Pulmonary artery endothelial cell (primary cell): ENCODE measurements at regions not wholly inside any gene's neighbourhood (a gene's known extent, or its start where the extent isn't known, plus 50 kb on each side); places are given as distances from the start of the nearest gene placed in this dataset.

Experiments
- DNase-seq: peaks from one replicate; pipeline ENCODE4 v3.0.0-alpha.2; 2011; ENCODE audit warnings: low read depth, low spot score

DNA sequence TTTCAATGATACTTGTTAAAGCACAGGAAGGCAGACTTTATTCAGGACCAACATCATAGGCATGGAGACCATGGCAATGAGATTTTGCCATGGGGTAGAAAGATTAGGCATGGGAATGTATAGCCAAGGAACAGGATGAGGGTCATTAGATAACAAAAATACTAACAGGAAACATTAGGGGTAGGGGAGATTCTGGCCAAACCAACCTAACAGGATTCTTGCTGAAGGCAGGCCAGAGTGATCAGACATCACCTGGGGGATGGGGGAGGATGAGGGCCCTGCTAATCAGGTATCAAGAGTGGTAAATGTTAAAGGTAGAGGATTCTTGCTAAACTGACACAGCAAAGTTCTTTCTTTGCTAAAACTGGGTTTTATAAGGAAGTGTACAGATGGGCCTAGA, 481.8 kb downstream of the ETS1 start:
- DNase-seq: no peak

DNA sequence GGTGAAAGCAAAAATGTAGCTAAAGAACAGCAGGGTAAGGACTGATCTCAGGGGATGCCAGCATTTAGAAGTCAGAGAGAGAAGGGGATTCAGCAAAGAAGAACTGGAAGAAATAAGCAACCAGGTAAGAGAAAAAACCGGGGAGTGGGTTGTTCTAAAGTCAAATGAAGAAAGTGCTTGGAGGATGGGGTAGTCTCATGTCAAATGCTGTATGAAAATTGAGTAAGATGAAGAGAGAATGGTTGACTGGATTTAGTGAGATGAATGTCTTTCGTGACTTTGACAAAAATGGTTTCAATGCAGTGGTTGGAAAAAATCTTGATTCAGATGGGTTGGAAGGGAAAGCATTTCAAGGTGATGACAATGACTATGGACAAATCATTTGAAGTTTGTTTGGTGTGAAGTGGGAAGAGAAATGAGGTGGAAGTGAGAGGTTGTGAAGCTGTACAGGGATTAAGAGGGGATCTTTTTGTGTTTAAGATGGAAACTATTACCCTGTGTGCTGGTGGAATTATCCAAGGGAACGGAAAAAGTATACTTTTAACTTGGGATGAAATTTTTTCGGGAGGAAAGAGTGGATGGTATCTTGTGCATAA, 484.0 kb downstream of the ETS1 start:
- no peak for DNase-seq

DNA sequence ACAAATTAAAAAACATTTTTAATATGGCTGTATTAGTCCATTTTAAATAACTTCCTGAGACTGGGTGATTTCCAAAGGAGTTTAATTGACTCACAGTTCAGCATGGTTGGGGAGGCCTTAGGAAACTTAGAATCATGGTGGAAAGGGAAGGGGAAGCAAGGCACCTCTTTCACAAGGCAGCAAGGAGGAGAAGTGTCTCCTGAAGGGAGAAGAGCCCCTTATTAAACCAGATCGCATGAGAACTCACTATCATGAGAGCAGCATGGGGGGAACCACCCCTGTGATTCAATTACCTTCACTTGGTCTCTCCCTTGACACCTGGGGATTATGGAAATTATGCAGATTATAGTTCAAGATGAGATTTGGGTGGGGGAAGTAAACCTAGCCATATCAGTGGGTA, 488.6 kb downstream of the ETS1 start:
- DNase-seq: no peak

DNA sequence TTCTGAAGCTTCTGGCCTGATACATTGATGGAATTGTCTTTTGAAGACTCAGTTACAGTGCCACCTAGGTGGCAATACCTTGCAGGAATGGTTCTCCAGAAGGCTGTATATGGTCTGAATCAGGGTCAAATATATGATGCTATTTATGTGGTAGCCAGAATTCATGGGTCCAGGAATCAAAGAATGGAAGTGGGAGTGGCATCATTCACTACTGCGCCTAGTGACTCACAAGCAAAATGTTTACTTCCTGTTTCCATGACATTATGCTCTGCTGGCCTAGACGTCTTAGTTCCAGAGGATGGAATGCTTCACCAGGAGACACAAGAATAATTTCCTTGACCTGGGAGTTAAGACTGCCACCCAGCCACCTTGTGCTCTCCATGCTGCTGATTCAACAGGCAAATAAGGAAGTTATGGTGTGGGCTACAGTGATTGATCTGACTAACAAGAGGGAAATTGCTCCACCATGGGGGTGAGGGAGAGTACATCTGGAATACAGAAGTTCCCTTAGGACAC, 491.8 kb downstream of the ETS1 start:
- DNase-seq: peak; percentile 94

DNA sequence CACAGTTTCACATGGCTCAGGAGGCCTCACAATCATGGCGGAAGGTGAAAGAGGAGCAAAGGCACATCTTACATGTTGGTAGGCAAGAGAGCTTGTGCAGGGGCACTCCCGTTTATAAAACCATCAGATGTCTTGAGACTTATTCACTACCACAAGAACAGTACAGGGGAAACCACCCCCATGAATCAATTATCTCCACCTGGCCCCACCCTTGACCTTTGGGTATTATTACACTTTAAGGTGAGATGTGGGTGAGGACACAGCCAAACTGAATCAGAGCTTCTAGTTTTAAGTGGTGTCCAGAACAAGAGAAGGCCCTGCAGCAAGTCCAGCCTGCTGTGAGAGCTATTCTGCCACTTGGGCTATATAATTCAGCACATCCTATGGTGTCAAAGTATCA, 493.7 kb downstream of the ETS1 start:
- no peak for DNase-seq

DNA sequence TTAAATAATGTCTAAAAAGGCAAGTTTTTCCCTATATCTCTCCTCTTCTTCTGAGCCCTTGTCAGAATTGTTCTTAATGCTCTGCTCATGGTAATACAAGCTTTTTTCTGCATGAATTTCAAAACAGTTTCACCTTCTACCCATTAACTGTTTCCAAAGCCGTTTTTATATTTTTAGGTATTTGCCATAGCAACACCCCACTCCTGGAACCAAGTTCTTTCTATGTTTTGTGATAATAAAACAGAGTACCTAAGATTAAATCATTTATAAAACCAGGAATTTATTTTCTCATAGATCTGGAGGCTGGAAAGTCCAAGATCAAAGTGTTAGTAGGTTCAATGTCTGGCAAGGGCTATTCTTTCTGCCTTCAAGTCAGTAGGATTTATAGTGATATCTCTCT, 497.4 kb downstream of the ETS1 start:
- no peak for DNase-seq

DNA sequence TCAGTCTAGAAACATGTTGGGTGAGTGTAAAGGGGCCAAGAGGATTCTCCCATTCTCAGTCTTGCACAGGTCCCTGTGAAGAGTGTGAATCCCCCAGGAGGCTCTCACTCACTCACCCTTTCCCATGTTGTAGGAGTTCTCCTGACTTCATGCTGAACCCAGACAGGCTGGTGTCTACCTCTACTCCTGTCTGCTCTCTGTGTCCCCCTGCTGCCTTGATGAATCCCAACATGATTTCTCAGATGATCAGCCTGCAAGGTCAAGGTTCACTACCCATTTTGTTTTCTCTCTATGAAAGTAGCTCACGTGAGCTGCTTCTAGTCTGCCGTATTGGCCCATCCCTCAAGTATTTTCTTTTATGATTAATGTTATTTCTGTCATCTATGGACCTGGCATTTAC, 500.6 kb downstream of the ETS1 start:
- DNase-seq: no peak

DNA sequence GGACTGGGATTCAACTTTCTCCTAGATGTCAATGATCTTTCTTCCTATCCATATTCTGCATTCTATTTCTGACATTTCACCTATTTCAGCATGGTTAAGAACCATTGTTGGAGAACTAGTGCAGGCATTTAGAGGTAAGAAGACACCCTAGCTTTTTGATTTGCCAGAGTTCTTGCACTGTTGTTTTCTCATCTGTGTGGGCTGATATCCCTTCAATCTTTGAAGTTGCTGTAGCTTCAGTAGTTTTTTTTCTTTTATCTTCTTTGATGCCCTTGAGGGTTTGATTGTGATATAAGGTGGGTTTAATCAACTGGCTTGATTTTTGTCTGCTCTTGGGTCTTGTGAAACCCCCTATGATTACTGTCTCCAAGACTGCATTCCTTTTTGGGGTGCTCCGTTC, 502.1 kb downstream of the ETS1 start:
- DNase-seq: no peak

DNA sequence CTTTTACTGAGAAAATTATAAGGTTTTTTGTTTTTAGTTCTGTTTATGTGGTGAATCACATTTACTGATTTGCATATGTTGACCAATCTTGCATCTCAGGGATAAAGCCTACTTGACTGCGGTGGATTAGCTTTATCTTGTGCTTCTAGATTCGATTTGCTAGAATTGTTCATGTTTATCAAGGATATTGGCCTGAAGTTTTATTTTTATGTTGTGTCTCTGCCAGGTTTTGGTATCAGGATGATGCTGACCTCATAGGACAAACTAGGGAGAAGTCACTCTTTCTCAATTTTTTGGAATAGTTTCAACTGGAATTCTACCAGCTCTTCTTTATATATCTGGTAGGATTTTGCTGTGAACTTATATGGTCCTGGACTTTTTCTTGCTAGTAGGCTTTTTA, 504.8 kb downstream of the ETS1 start:
- DNase-seq: no peak

DNA sequence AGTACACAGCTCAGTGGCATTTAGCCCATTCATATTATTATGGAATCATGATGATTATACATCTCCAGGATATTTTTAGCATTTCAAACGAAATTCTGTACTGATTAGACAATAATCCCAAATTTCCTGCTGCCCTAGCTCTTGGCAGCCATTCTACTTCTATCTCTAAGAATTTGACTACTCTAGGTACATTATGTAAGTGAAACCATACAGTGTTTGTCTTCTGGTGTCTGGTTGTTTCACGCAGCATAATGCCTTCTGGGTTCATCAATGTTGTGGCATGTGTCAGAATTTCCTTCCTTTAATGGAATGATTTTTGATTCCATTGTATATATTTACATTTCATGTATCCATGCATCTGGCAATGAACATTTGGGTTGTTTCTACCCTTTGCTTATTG, 517.7 kb downstream of the ETS1 start:
- DNase-seq: no peak

DNA sequence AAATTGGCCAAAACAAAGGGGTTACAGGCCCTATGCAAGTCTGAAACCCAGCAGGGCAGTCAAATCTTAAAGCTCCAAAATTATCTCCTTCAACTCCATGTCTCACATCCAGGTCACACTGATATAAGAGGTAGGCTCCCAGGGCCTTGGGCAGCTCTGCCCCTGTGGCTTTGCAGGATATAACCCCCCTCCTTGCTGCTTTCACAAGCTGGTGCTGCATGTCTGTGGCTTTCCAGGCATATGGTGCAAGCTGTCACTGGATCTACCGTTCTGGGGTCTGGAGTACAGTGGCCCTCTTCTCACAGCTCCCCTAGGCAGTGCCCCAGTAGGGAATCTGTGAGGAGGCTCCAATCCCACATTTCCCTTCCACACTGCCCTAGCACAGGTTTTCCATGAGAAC, 519.6 kb downstream of the ETS1 start:
- no peak for DNase-seq

DNA sequence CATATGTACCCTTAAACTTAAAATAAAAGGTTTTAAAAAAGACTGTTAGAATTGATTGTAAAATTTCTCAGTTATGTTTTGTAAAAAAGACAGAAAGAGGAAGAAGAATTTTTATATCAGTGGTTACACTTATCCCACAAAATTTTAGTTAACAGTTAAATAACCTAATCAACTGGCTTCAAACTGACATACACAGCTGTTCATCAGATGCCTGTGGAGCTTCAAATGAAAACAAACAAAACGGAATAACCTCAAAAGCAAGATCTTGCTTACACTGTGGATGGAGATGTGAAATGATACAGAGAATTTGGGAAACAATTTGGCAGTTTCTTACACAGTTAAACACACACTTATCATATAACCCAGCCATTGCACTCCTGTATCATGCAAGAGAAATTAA, 521.0 kb downstream of the ETS1 start:
- no peak for DNase-seq

DNA sequence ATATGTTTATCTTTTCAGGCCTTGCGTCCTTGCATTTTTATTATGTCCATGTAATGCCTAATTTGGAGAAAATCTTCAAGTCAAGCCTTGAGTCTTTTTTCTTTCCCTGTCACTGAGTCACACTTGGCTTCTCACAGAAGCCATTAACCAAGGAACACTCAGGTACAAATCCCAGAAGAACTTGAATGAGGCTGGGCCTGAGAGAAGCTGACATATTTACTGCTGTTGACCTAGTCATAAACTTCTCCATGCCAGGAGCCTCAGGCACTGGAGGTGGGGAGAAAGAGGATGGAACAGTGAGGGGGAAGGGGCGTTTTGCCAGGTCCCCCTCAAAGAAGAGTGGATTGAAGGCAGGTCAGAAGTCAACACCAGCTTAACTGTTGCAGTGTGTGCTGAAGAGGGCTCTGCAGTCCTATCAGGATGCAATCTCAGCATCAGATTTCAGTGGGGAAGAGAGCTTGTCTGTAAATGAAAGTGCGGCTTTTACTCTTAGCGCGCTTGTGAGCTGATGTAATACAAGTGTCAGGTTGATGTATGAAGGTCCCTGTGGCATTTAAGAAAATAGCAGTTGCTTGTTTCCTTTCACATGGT, 526.0 kb downstream of the ETS1 start:
- DNase-seq: no peak

DNA sequence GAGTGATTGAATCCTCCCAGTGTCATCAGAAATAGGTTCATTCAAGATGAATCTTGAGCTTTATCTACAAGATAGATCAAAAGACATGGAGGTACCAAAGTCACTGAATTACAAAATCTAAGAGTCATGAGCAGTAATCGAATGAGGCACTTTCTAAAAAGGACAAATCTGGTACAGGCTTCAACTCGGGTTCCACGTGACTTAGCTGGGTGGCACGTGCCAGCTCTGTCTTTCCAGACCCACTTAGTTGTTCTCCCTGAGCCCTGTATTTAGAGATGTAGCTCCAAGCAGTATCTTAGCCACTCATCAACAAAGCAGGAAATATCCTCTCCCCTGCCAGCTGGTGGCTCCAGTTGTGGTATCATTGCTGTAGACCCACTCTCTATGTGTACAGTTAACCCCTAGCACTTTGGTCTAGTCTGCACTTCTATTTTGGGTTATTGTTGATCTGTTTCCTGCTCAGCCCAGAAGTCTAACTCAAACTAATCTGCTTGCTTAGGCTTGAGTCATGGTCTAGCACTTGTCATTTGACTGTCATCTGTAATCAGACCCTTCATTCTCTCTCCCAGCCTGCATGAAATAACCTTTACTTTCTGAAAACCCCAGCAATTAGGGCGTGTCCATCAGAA, 528.7 kb downstream of the ETS1 start:
- no peak for DNase-seq

DNA sequence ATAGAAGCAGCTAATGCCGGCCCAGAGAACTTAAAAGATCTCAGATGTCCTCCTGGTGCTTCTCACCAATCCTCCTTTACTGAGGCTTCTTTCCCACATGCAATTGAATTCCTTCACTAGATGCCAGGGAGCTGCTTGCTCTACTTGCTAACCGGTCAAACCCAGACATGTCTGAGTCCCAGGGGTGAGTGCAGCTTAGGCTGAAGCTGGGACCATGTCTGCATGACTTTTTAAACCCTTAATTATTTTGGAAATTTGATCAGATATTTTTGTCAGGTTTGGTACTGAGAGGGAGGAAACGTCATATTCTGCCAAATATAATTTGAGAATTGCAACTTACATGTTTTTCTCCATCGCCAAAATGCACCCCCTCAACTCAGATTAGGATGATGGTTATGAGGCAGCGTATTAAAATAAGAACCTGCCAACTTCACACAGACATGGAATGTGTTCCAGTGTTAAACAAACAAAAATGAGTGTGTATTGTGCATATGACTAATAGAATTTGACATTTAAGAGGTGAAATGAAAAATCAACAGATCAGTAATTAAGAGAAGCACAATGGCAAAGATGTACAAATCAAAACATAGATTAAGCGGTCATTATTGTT, 529.5 kb downstream of the ETS1 start:
- DNase-seq: no peak

DNA sequence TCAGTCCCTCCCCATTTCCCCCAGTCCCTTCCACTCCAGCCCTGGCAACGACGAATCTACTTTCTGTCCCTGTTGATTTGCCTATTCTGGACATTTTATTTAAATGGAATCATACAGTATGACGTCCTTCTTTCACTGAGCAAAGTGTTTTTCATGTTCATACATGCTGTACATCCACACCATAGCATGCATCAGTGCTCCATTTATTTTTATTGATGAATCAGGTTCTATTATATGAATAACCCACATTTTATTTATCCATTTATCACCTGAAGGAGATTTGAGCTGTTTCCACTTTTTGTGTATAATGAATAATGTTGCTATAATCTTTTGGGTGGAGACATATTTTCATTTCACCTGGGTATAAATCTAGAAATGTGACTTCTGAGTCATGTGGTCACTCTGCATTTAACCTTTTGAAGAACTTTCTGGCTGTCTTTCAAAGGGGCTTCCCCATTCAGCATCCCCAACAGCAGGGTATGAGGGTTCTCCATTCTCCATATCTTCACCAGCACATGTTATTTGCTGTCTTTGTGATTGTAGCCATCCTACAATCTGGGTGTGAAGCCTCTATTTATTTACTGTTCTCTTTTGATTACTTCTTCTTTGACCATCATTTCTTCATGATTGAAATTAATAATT, 531.7 kb downstream of the ETS1 start:
- no peak for DNase-seq

DNA sequence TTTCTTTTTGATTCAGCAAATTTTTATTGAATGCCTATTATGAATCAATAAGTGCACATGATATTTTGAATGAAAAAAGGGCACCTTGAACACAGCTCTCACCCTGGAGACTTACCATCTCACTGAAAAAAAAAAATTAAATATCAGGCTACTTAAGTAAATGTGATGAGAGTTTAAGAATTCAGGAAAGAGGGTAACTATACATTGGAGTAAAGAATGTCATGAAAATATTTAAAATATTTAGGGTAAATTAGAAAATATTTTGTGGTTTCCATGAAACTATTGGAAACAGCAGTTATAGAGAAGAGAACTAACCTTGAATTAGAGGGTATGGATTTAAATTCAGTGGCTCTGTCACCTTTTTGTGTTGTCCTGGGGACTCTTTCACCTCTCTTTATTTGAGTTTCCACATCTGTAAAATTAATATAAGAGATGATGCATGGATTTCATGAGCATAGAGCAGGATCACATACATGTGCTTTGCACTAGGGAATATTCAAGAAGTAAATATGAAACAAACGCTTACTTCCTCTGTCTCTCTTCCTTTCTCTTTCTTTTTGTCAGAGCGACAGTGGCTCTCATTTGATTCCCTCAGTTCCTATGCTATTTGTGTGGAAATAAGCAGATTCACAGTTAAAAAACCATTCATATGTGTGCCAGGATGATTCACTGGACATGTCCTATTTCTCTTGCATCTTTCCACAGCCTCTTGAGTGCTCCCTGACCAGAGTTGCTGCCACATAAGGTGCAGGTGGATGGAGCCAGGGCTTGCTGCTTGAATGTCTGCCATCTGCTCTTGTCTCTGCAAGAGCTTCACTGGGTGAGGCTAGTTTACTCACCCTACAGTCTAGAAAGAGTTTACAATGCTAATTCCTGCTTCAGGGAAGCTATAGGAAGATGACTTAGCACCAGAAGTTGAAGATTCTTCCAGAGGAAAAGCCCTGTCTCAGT, 533.1 kb downstream of the ETS1 start:
- DNase-seq: no peak

DNA sequence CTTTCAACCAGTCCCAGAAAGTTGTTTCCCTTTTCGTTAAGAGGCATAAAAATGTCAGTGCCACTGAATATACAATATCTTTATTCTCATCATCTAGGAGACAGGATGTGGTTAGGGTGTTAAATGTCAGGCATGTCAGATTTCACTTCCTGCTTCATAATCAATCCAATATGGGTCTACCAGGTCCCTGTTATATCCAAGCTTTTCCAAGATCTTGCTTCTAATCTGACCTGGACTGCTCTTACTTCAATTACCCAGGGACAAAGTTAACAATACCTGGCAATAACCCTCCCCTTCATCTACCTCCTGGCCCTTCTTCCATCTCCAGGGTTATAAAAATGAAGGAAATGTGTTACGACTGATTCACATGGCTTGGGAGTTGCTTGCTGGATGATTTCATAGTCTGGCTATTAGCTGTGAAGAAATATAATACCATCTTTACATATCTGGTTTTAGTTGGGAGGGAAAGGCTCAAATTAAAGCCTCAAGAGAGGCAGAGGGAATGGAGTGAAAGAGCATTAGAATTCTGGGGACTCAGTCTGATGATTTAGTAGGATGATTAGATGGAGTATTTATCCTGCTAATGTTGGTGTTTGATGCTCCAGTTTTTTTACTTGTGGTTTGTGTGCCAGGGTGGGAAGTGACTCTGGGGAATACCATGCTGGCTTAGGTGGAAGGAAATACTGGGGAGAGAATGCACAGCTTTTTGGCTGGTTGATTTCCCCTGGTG, 534.3 kb downstream of the ETS1 start:
- DNase-seq: no peak

DNA sequence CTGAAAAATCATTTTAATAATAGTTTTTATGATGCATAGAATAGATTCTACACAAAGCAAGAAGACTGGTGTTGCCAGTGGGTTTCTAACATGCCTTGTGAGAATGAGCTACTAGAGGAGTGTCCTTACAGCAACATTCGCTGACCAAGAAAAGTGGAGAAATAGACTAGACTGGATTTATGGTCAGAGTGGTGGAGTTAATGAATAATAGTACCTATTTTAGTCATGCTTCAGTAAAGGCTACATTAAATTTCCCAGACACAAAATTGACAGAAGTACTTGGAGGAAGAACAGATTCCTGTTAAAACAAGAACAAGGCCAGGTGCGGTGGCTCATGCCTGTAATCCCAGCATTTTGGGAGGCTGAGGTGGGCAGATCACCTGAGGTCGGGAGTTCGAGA, 539.2 kb downstream of the ETS1 start:
- no peak for DNase-seq

DNA sequence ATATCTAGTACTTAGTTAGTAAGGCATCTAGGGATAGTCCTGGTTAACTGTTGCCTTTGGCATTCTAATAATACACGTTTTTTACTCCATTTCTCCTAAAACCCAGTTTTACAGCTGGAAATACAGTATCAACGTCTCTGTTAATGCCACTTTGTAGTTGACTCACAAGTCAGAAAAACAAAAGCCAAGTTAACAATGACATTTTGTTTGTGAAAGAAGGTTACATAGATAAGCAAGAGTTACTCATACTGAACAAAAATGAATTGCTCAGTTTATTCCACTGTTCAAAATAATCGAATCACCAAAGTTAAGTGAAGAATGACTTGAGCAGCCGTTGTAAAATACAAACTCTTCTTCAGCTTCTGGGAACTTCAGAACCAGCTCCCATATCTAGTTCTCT, 540.3 kb downstream of the ETS1 start:
- no peak for DNase-seq
